Gastroesophageal sphincter (tissue), 2 donors: ENCODE measurements at regions not wholly inside any gene's neighbourhood (a gene's known extent, or its start where the extent isn't known, plus 50 kb on each side); places are given as distances from the start of the nearest gene placed in this dataset.

ENCODE experiments used
- POLR2A ChIP-seq, 2 donors: fragments of 450-650 bp; IDR thresholded peaks; one replicate each; pipeline ENCODE4 v1.6.1; 2017; ENCODE audit warnings: antibody characterized with exemption in 2 of 2, mild to moderate bottlenecking in 2 of 2, moderate library complexity in 1 of 2
- POLR2AphosphoS5 ChIP-seq: sonication (generic); formaldehyde crosslinking; IDR thresholded peaks from one replicate; pipeline ENCODE4 v1.6.1; 2017; ENCODE audit warnings: antibody characterized with exemption

DNA sequence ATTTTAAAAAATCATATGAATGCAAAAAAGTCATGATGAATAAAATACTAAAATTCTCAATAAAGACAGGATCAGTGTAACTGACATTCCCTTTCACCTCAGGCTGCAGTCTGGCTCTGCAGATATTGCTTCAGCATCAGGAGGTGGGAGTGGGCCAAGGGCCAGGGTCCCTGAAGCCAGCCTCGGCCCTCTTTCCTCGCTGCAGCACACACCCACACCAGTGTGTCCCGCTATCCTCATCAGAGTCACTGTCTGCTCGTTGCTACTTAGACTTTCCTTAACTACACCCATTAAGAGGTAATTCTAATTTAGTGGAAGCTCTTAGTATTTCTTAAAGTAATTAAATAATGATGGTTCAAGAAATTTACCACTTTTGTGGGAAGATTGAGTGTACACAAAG lies 298.2 kb downstream of the UBE3D start:
- TF ChIP-seq POLR2AphosphoS5, result no peak
- TF ChIP-seq POLR2A (IDR thresholded peaks at IDR 0.05), result no peak
